ENCODE measurements at regions not wholly inside any gene's neighbourhood (a gene's known extent, or its start where the extent isn't known, plus 50 kb on each side); places are given as distances from the start of the nearest gene placed in this dataset.

DNA sequence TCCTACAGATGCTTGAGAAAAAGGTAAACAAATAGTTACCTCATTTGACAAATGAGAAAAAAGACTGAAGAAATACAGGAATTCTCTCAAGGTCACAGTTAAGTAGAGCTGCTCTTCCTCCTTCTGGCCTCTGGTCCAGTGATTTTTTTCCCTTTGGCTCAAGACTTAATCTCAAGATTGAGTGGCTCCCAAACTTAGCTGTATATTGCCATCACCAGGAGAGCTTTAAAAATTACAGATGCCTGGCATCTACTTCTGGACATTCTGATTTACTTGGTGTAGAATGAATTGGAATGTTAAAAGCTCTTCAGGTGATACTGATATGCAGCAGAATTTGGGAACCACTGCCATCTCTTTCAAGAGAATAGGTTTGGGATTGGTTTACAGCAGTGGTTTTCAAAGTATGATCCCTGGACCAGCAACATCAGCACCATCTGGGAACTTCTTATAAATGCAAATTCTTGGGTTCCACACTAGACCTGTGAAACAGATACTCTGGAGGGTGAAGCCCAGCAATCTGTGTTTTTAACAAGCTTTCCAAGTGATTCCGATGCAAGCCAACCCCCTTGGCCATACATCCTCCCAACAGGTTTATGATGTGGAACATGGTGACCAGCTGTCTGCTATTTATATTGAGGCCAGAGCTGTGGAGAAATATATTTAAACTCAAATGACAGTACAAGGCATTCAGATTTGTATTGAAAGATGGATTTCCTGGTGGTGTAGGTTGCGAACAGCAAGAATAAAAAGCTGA, 333.0 kb upstream of the RARB start:
- no peaks in the 10 kb centered on the region for H3K9me2 ChIP-seq (ENCODE audit: insufficient read depth)
- no peaks in the 10 kb centered on the region for H3K4me1 ChIP-seq (replicated peaks; ENCODE audit: insufficient read depth)
- no peaks in the 10 kb centered on the region for H3K79me2 ChIP-seq (ENCODE audit: low read depth)
- no TSS peak for BruUV-seq (replicated peaks)
- H2AFZ ChIP-seq = no peak overlapping the region
- no peak overlapping the region for H3K27ac ChIP-seq
- H3F3A ChIP-seq (ENCODE audit: insufficient read depth, low read depth) = no peaks in the 10 kb centered on the region
- H3K4me3 ChIP-seq = no peak overlapping the region
- no peaks in the 10 kb centered on the region for H3K27me3 ChIP-seq (ENCODE audit: insufficient read depth, low read depth)
- H3K9me3 ChIP-seq (ENCODE audit: insufficient read depth, low read depth) = no peaks in the 10 kb centered on the region
- CTCF ChIA-PET = no interaction called here
- no peak for DNase-seq
- no peaks in the 10 kb centered on the region for H3K36me3 ChIP-seq (ENCODE audit: low read depth)
- intact Hi-C loops (cut with micrococcal nuclease; ENCODE audit: unreplicated experiment) = no loop called here
- TF ChIP-seq EZH2 (IDR thresholded peaks at IDR 0.05; ENCODE audit: low read depth) (no peak), CTCF (conservative IDR thresholded peaks at IDR 0.05) (no peak)
- H3K4me2 ChIP-seq = no peak overlapping the region
- no peaks in the 10 kb centered on the region for H4K20me1 ChIP-seq (ENCODE audit: insufficient read depth)
- POLR2A ChIA-PET (ENCODE audit: unreplicated experiment) = no interaction called here

DNA sequence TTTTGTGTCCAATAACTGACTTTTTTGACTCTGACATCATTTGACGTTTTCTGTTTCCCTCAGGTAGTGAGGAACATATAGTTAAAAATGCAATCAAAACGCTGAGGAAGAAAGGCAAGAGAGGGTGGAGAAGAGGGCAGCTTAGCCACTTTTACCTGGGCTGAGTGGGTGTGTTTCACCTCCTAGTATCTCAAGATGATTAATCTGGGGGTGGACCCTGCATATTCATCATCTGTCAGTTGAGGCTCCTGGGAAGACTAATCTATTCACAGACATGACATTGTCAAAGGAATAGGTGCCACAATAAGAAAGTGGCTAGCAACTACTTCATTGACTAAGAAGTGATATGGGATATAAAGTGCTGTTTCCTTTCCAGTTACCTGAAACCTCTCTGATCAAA, 331.5 kb upstream of the RARB start:
- no peaks in the 10 kb centered on the region for H3F3A ChIP-seq (ENCODE audit: insufficient read depth, low read depth)
- H3K27me3 ChIP-seq (ENCODE audit: insufficient read depth, low read depth) = no peaks in the 10 kb centered on the region
- POLR2A ChIA-PET (ENCODE audit: unreplicated experiment) = no interaction called here
- intact Hi-C loops (cut with micrococcal nuclease; ENCODE audit: unreplicated experiment) = no loop called here
- H2AFZ ChIP-seq = no peak overlapping the region
- CTCF ChIA-PET = no interaction called here
- H3K4me3 ChIP-seq = no peak overlapping the region
- H3K79me2 ChIP-seq (ENCODE audit: low read depth) = no peaks in the 10 kb centered on the region
- no peaks in the 10 kb centered on the region for H3K36me3 ChIP-seq (ENCODE audit: low read depth)
- H4K20me1 ChIP-seq (ENCODE audit: insufficient read depth) = no peaks in the 10 kb centered on the region
- no peaks in the 10 kb centered on the region for H3K9me2 ChIP-seq (ENCODE audit: insufficient read depth)
- H3K27ac ChIP-seq = no peak overlapping the region
- no peak for DNase-seq
- no peak overlapping the region for H3K4me2 ChIP-seq
- no TSS peak for BruUV-seq (replicated peaks)
- H3K4me1 ChIP-seq (replicated peaks; ENCODE audit: insufficient read depth) = no peaks in the 10 kb centered on the region
- no peak for TF ChIP-seq CTCF (conservative IDR thresholded peaks at IDR 0.05)
- TF ChIP-seq EZH2 (IDR thresholded peaks at IDR 0.05; ENCODE audit: low read depth) = no peak
- no peaks in the 10 kb centered on the region for H3K9me3 ChIP-seq (ENCODE audit: insufficient read depth, low read depth)

- no peaks in the 10 kb centered on the region for H3K9me2 ChIP-seq (ENCODE audit: insufficient read depth)
- H4K20me1 ChIP-seq (ENCODE audit: insufficient read depth) = no peaks in the 10 kb centered on the region
- no peak overlapping the region for H2AFZ ChIP-seq
- no peaks in the 10 kb centered on the region for H3K79me2 ChIP-seq (ENCODE audit: low read depth)
- H3K27ac ChIP-seq = no peak overlapping the region
- no peaks in the 10 kb centered on the region for H3K36me3 ChIP-seq (ENCODE audit: low read depth)
- TF ChIP-seq CTCF (conservative IDR thresholded peaks at IDR 0.05) = no peak
- ChIA-PET POLR2A (ENCODE audit: unreplicated experiment) (no interaction called here), CTCF (no interaction called here)
- H3K4me1 ChIP-seq (replicated peaks; ENCODE audit: insufficient read depth) = no peaks in the 10 kb centered on the region
- no peak overlapping the region for H3K4me2 ChIP-seq
- intact Hi-C loops (cut with micrococcal nuclease; ENCODE audit: unreplicated experiment) = no loop called here
- no peaks in the 10 kb centered on the region for H3K27me3 ChIP-seq (ENCODE audit: insufficient read depth, low read depth)
- H3K9me3 ChIP-seq (ENCODE audit: insufficient read depth, low read depth) = no peaks in the 10 kb centered on the region
- H3F3A ChIP-seq (ENCODE audit: insufficient read depth, low read depth) = no peaks in the 10 kb centered on the region
- no peak overlapping the region for H3K4me3 ChIP-seq
- DNase-seq = no peak
- no TSS peak for BruUV-seq (replicated peaks)
Measured at GRCh38 chr3:25097023-25097422, 331.0 kb upstream of the RARB start.

Data from PC-9 (cell line).